A549 (cell line): ENCODE measurements at regions not wholly inside any gene's neighbourhood (a gene's known extent, or its start where the extent isn't known, plus 50 kb on each side); places are given as distances from the start of the nearest gene placed in this dataset.
A peak's percentile ranks its signal among the peaks of the same experiment; 100 is the strongest.

Experiments used
- ATAC-seq, 2 experiments: fragments of 200-7000 bp in 1 of 2; fragments of >200 bp in 1 of 2; cut with Nextera tagmentation in 1 of 2; cut with Tn5 transposase in 1 of 2; 3 replicates each; pipeline versions ENCODE4 v1.8.0 to v1.9.1; 2018 to 2020; ENCODE audit warnings: mild to moderate bottlenecking in 1 of 2, moderate library complexity in 1 of 2
- CTCF ChIA-PET: fragments of 300-600 bp; sonication (Branson Sonifier 250); formaldehyde crosslinking; extraction: SDS; loops from one replicate; lab custom pipeline; 2021; ENCODE audit warnings: antibody characterized with exemption, inconsistent platforms; lab: Yijun Ruan, JAX
- POLR2A ChIA-PET: fragments of 350-600 bp; formaldehyde crosslinking; extraction: SDS; loops from one replicate; lab custom pipeline; 2021; ENCODE audit warnings: antibody characterized with exemption, inconsistent platforms; lab: Yijun Ruan, JAX
- DNase-seq, 2 experiments: peaks; one replicate each; pipeline versions ENCODE4 v3.0.0 to v3.0.0-alpha.2; 2011 to 2016; ENCODE audit warnings: low read depth in 1 of 2, low spot score in 1 of 2
- FAIRE-seq: peaks from 2 replicates; lab custom pipeline; 2011; peaks lifted over from hg19 to GRCh38; lab: Jason Lieb, UNC
- H3K27ac ChIP-seq, 2 experiments: fragments of >200 bp; sonication (Bioruptor Twin); formaldehyde crosslinking; 3 replicates each; pipeline ENCODE4 v1.5.1; 2016 to 2017
- H3K4me1 ChIP-seq: fragments of >200 bp; sonication (Bioruptor Twin); formaldehyde crosslinking; 3 replicates; pipeline ENCODE4 v1.6.1; 2016
- H3K4me2 ChIP-seq: fragments of >200 bp; sonication (Bioruptor Twin); formaldehyde crosslinking; 3 replicates; pipeline ENCODE4 v1.6.1; 2016
- H3K4me3 ChIP-seq: fragments of >200 bp; sonication (Bioruptor Twin); formaldehyde crosslinking; 3 replicates; pipeline ENCODE4 v1.5.1; 2016
- H3K9me3 ChIP-seq: fragments of >200 bp; sonication (Bioruptor Twin); formaldehyde crosslinking; 3 replicates; pipeline ENCODE4 v1.6.1; 2016
- CEBPB ChIP-seq, 2 experiments: fragments of >200 bp in 1 of 2; sonication (Bioruptor Twin) in 1 of 2; formaldehyde crosslinking in 1 of 2; IDR thresholded peaks; 2 replicates each; pipeline ENCODE4 v1.6.1; 2012 to 2016
- E2F6 ChIP-seq: IDR thresholded peaks from 2 replicates; pipeline ENCODE4 v1.6.1; 2012; ENCODE audit warnings: low read depth, borderline replicate concordance
- FOXS1 ChIP-seq: fragments of 250-450 bp; sonication (Bioruptor Pico); IDR thresholded peaks from 2 replicates; pipeline ENCODE4 v1.5.0; 2020; ENCODE audit warnings: mild to moderate bottlenecking, moderate library complexity
- HDAC2 ChIP-seq: fragments of 200-600 bp; sonication (generic); IDR thresholded peaks from 2 replicates; pipeline ENCODE4 v1.6.1; 2016
- HEYL ChIP-seq: fragments of 250-450 bp; sonication (Bioruptor Pico); IDR thresholded peaks from 2 replicates; pipeline ENCODE4 v1.8.0; 2021; ENCODE audit warnings: mild to moderate bottlenecking, moderate library complexity
- HOXB13 ChIP-seq: fragments of 250-450 bp; sonication (Bioruptor Pico); IDR thresholded peaks from 2 replicates; pipeline ENCODE4 v1.5.0; 2020; ENCODE audit warnings: low read depth, mild to moderate bottlenecking, moderate library complexity
- MYC ChIP-seq: IDR thresholded peaks from 2 replicates; pipeline ENCODE4 v1.6.1; 2012; ENCODE audit warnings: mild to moderate bottlenecking, inconsistent platforms, low read length, improper control_type of control experiment, borderline replicate concordance
- NFE2L2 ChIP-seq: fragments of 150-350 bp; conservative IDR thresholded peaks from 2 replicates; pipeline ENCODE4 v1.6.1; 2014; ENCODE audit warnings: low read length
- NR3C1 ChIP-seq: fragments of >200 bp; sonication (Bioruptor Twin); formaldehyde crosslinking; IDR thresholded peaks from 3 replicates; pipeline ENCODE4 v1.6.1; 2017
- PBX3 ChIP-seq: IDR thresholded peaks from 2 replicates; pipeline ENCODE4 v1.6.1; 2012
- POLR2A ChIP-seq: IDR thresholded peaks from 2 replicates; pipeline ENCODE4 v1.6.1; 2012; ENCODE audit warnings: mild to moderate bottlenecking, low read length
- POLR2AphosphoS2 ChIP-seq: conservative IDR thresholded peaks from 2 replicates; pipeline ENCODE4 v1.6.1; 2012; ENCODE audit warnings: low read length, improper control_type of control experiment, inconsistent platforms
- RARB ChIP-seq: fragments of 250-450 bp; sonication (Bioruptor Pico); IDR thresholded peaks from 2 replicates; pipeline ENCODE4 v1.8.0; 2021; ENCODE audit warnings: mild to moderate bottlenecking, moderate library complexity
- REST ChIP-seq: fragments of 200-600 bp; sonication (generic); IDR thresholded peaks from 2 replicates; pipeline ENCODE4 v1.6.1; 2016; ENCODE audit warnings: antibody characterized with exemption, mild to moderate bottlenecking, moderate library complexity
- RFX5 ChIP-seq: fragments of 450-650 bp; IDR thresholded peaks from 2 replicates; pipeline ENCODE4 v1.7.1; 2014; ENCODE audit warnings: antibody characterized with exemption, mild to moderate bottlenecking, moderate library complexity
- RNF2 ChIP-seq: fragments of 200-600 bp; sonication (generic); IDR thresholded peaks from 2 replicates; pipeline ENCODE4 v1.6.1; 2016; ENCODE audit warnings: low read depth, mild to moderate bottlenecking, antibody characterized with exemption, moderate library complexity, borderline replicate concordance
- SREBF2 ChIP-seq: fragments of 450-650 bp; IDR thresholded peaks from 2 replicates; pipeline ENCODE4 v1.6.1; 2014; ENCODE audit warnings: mild to moderate bottlenecking, moderate library complexity
- ZFP36 ChIP-seq: fragments of 450-650 bp; IDR thresholded peaks from 2 replicates; pipeline ENCODE4 v1.6.1; 2014; ENCODE audit warnings: borderline replicate concordance; ENCODE audit not compliant: partially characterized antibody
- WGBS: methylation state at CpG from one replicate; pipeline ENCODE4 v1.1.6; 2017; ENCODE audit errors: missing lambda C conversion rate; 5-methylcytosine and 5-hydroxymethylcytosine counted together

GRCh38 chr17:15081008-15081407 is 184.1 kb downstream of the PMP22 start:
- POLR2A ChIA-PET, result no interaction called here
- FAIRE-seq (no peak), ATAC-seq (0 out of 6 replicates have a peak, but pooled peaks of 1 of the 2 experiments have one; percentile 34), DNase-seq (no peak)
- WGBS, result 13% methylated on average over 3 of the region's 3 CpGs
- no peak for TF ChIP-seq RARB (CRISPR knock-in tag)
- Histone ChIP-seq H3K9me3 (no peaks in the 10 kb centered on the region), H3K4me1 (no peaks in the 10 kb centered on the region), H3K4me2 (no peak overlapping the region), H3K4me3 (no peak overlapping the region), H3K27ac (no peak overlapping the region)
- CTCF ChIA-PET, result no interaction called here

- no peak for FAIRE-seq
- ATAC-seq, result no peak
- TF ChIP-seq RNF2, result no peak
- TF ChIP-seq, all 56 proteins: peak for 0
- WGBS, result 26% methylated on average over 5 of the region's 5 CpGs
- ChIA-PET CTCF (interaction anchor here (0.6 to 1.1 kb wide), 3 partner anchors 93 to 567 kb away, joined by 3 to 4 read pairs (median 4); no protein-coding TSS in a partner anchor), POLR2A (no interaction called here)
- Histone ChIP-seq H3K27ac (no peak overlapping the region), H3K4me1 (no peaks in the 10 kb centered on the region), H3K4me3 (no peak overlapping the region), H3K9me3 (no peaks in the 10 kb centered on the region), H3K4me2 (no peak overlapping the region)
- DNase-seq, result no peak
These were observed 186.6 kb downstream of the PMP22 start for GRCh38 chr17:15078570-15078969.

- H3K4me3 ChIP-seq, result no peak overlapping the region
- DNase-seq (no peak), ATAC-seq (no peak), FAIRE-seq (no peak)
- no peak overlapping the region for H3K4me2 ChIP-seq
- no peak overlapping the region for H3K27ac ChIP-seq
- H3K4me1 ChIP-seq, result no peaks in the 10 kb centered on the region
- no peaks in the 10 kb centered on the region for H3K9me3 ChIP-seq
- ChIA-PET POLR2A (no interaction called here), CTCF (no interaction called here)
- WGBS, result 59% methylated on average over 6 of the region's 6 CpGs
- TF ChIP-seq HEYL (no peak), NFE2L2 (no peak), PBX3 (no peak), POLR2A (no peak), HDAC2 (no peak), CEBPB (IDR thresholded peaks at IDR 0.05) (no peak), SREBF2 (no peak)
- TF ChIP-seq, all 56 proteins: peak for 0
These were observed 188.0 kb downstream of the PMP22 start for GRCh38 chr17:15076991-15077663.

- no peak overlapping the region for H3K4me2 ChIP-seq
- DNase-seq (no peak), FAIRE-seq (no peak), ATAC-seq (no peak)
- CTCF ChIA-PET, result interaction anchor here (0.5 kb wide), 1 partner anchor 756 kb away, joined by 3 read pairs; no protein-coding TSS in a partner anchor
- TF ChIP-seq REST, result no peak
- H3K27ac ChIP-seq, result no peak overlapping the region
- no peaks in the 10 kb centered on the region for H3K4me1 ChIP-seq
- POLR2A ChIA-PET, result no interaction called here
- no peak overlapping the region for H3K4me3 ChIP-seq
- 0% methylated on average over 4 of the region's 4 CpGs for WGBS
- H3K9me3 ChIP-seq, result peaks cover 8% of the 10 kb centered on the region; the same call in 2 of the 3 replicates
These were observed 213.2 kb downstream of the PMP22 start for GRCh38 chr17:15051933-15052332.

- DNase-seq (no peak), ATAC-seq (no peak), FAIRE-seq (no peak)
- 41% methylated on average over 5 of the region's 5 CpGs for WGBS
- Histone ChIP-seq H3K9me3 (peaks cover under 1% of the 10 kb centered on the region; the same call in 2 of the 3 replicates), H3K4me1 (no peaks in the 10 kb centered on the region), H3K4me2 (no peak overlapping the region), H3K27ac (no peak overlapping the region), H3K4me3 (no peak overlapping the region)
- POLR2A ChIA-PET, result no interaction called here
- CTCF ChIA-PET, result no interaction called here
- TF ChIP-seq HOXB13 (CRISPR knock-in tag) (no peak), POLR2AphosphoS2 (no peak), ZFP36 (no peak), REST (no peak), MYC (no peak), E2F6 (no peak), RFX5 (no peak), NFE2L2 (no peak), FOXS1 (CRISPR knock-in tag) (no peak), NR3C1 (no peak)
These were observed 215.3 kb downstream of the PMP22 start for GRCh38 chr17:15049795-15050160.
